PFSK-1 (cell line): ENCODE measurements at regions not wholly inside any gene's neighbourhood (a gene's known extent, or its start where the extent isn't known, plus 50 kb on each side); places are given as distances from the start of the nearest gene placed in this dataset.

Experiments
- FOXP2 ChIP-seq: optimal IDR thresholded peaks from 2 replicates; pipeline ENCODE3; 2011; ENCODE audit warnings: borderline replicate concordance, control low read depth, inconsistent platforms; ENCODE audit not compliant: insufficient read depth; ENCODE audit errors: extremely low read length, extremely low read depth
- POLR2AphosphoS5 ChIP-seq: IDR thresholded peaks from 2 replicates; pipeline ENCODE4 v1.6.1; 2012; ENCODE audit warnings: low read depth, mild to moderate bottlenecking, control low read depth, low read length, moderate library complexity
- SIN3A ChIP-seq: IDR thresholded peaks from 2 replicates; pipeline ENCODE4 v1.6.1; 2012; ENCODE audit warnings: mild to moderate bottlenecking, low read length, moderate library complexity, borderline replicate concordance; ENCODE audit not compliant: insufficient read depth
- TAF1 ChIP-seq: IDR thresholded peaks from 2 replicates; pipeline ENCODE4 v1.6.1; 2012; ENCODE audit warnings: low read length, control low read depth, borderline replicate concordance; ENCODE audit not compliant: insufficient read depth
- TF ChIP-seq, protein P1 (sequence below), 2 experiments: IDR thresholded peaks; 2 replicates each; pipeline versions ENCODE4 v1.6.1 to v1.8.0; 2011 to 2012; ENCODE audit warnings: low read depth in 2 of 2, low read length in 2 of 2, control low read depth in 1 of 2, inconsistent platforms in 1 of 2, mild to moderate bottlenecking in 1 of 2, moderate library complexity in 1 of 2; ENCODE audit not compliant: insufficient read depth in 1 of 2

GRCh38 chr12:90423965-90424364, 531.0 kb downstream of the CCER1 start:
- TF ChIP-seq, protein P1, sequence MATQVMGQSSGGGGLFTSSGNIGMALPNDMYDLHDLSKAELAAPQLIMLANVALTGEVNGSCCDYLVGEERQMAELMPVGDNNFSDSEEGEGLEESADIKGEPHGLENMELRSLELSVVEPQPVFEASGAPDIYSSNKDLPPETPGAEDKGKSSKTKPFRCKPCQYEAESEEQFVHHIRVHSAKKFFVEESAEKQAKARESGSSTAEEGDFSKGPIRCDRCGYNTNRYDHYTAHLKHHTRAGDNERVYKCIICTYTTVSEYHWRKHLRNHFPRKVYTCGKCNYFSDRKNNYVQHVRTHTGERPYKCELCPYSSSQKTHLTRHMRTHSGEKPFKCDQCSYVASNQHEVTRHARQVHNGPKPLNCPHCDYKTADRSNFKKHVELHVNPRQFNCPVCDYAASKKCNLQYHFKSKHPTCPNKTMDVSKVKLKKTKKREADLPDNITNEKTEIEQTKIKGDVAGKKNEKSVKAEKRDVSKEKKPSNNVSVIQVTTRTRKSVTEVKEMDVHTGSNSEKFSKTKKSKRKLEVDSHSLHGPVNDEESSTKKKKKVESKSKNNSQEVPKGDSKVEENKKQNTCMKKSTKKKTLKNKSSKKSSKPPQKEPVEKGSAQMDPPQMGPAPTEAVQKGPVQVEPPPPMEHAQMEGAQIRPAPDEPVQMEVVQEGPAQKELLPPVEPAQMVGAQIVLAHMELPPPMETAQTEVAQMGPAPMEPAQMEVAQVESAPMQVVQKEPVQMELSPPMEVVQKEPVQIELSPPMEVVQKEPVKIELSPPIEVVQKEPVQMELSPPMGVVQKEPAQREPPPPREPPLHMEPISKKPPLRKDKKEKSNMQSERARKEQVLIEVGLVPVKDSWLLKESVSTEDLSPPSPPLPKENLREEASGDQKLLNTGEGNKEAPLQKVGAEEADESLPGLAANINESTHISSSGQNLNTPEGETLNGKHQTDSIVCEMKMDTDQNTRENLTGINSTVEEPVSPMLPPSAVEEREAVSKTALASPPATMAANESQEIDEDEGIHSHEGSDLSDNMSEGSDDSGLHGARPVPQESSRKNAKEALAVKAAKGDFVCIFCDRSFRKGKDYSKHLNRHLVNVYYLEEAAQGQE (IDR thresholded peaks at IDR 0.05; ENCODE audit: insufficient read depth in 1 of 2, low read depth in 2 of 2, low read length in 2 of 2), result no peak
- TF ChIP-seq TAF1 (no peak), SIN3A (no peak), FOXP2 (no peak), POLR2AphosphoS5 (no peak)
